Spleen (tissue), 11 donors: ENCODE measurements at regions not wholly inside any gene's neighbourhood (a gene's known extent, or its start where the extent isn't known, plus 50 kb on each side); places are given as distances from the start of the nearest gene placed in this dataset.

Experiments
- DNase-seq: peaks from one replicate; pipeline ENCODE4 v3.0.0-alpha.2; 2020
- H3K27ac ChIP-seq, 8 donors: fragments of 200-600 bp; sonication (generic) in 7 of 8; 1 replicate in 4 of 8; 2 replicates in 4 of 8; pipeline versions ENCODE4 v1.5.0 to v1.8.0; 2016 to 2021; ENCODE audit warnings: inconsistent platforms in 4 of 8, mild to moderate bottlenecking in 4 of 8, moderate library complexity in 1 of 8
- H3K27me3 ChIP-seq, 7 donors: fragments of 200-600 bp; sonication (generic) in 6 of 7; replicated peaks in 1 of 7; 1 replicate in 4 of 7; 2 replicates in 3 of 7; pipeline versions ENCODE4 v1.5.0 to v1.8.0; 2016 to 2021; ENCODE audit warnings: inconsistent platforms in 3 of 7, mild to moderate bottlenecking in 1 of 7
- H3K36me3 ChIP-seq, 6 donors: fragments of 200-600 bp; sonication (generic) in 5 of 6; 1 replicate in 4 of 6; 2 replicates in 2 of 6; pipeline versions ENCODE4 v1.5.0 to v1.8.0; 2016 to 2021; ENCODE audit warnings: inconsistent platforms in 2 of 6
- H3K4me1 ChIP-seq, 6 donors: fragments of 200-600 bp; sonication (generic) in 5 of 6; 1 replicate in 3 of 6; 2 replicates in 3 of 6; pipeline versions ENCODE4 v1.5.0 to v1.8.0; 2016 to 2021; ENCODE audit warnings: inconsistent platforms in 3 of 6
- H3K4me3 ChIP-seq, 8 donors: fragments of 200-600 bp; sonication (generic) in 7 of 8; 1 replicate in 4 of 8; 2 replicates in 4 of 8; pipeline versions ENCODE4 v1.5.0 to v1.8.0; 2016 to 2021; ENCODE audit warnings: inconsistent platforms in 4 of 8, mild to moderate bottlenecking in 4 of 8, moderate library complexity in 2 of 8
- H3K9me3 ChIP-seq, 8 donors: fragments of 200-600 bp; sonication (generic) in 7 of 8; 1 replicate in 4 of 8; 2 replicates in 4 of 8; pipeline versions ENCODE4 v1.5.0 to v1.8.0; 2016 to 2021; ENCODE audit warnings: inconsistent platforms in 4 of 8
- CTCF ChIP-seq, 11 experiments: fragments of 200-600 bp in 7 of 11; fragments of 450-650 bp in 4 of 11; sonication (generic) in 4 of 11; IDR thresholded peaks in 8 of 11; conservative IDR thresholded peaks in 3 of 11; 1 replicate in 7 of 11; 2 replicates in 4 of 11; pipeline versions ENCODE4 v1.4.0 to v1.8.0; 2016 to 2021; ENCODE audit warnings: antibody characterized with exemption in 11 of 11, inconsistent platforms in 4 of 11, mild to moderate bottlenecking in 1 of 11
- POLR2A ChIP-seq, 3 donors: fragments of 450-650 bp; IDR thresholded peaks; one replicate each; pipeline ENCODE4 v1.5.1; 2017; ENCODE audit warnings: antibody characterized with exemption in 3 of 3, mild to moderate bottlenecking in 1 of 3
- POLR2AphosphoS5 ChIP-seq, 3 donors: sonication (generic); formaldehyde crosslinking; IDR thresholded peaks; one replicate each; pipeline ENCODE4 v1.5.1; 2017; ENCODE audit warnings: antibody characterized with exemption in 3 of 3
- WGBS, 5 donors: extraction: QIAGEN DNeasy Blood & Tissue Kit in 3 of 5; methylation state at CpG; one replicate each; pipeline versions ENCODE4 v1.1.5 to v1.1.7; 2013 to 2018; 5-methylcytosine and 5-hydroxymethylcytosine counted together
- intact Hi-C: fragments of 100-400 bp; cut with DNase I; formaldehyde crosslinking; loops from one replicate; pipeline ENCODE4 v1.15.0; 2023; ENCODE audit warnings: low total_unique reads
- donor health status: healthy with polysubstance abuse.
- donor health status: DM: no; HTN: no; CAD: no; lungs with moderate emphysema.
- donor health status: DM: no; HTN: no; CAD: no.
- donor health status: Bipolar disorder and iron deficiency.
- donor health status: healthy.
- donor health status: DM: no; HTN: no; CAD: no.
- donor health status: DM: yes; HTN: yes; CAD: no.

- H3K27ac ChIP-seq, result no peak overlapping the region
Observed at GRCh38 chr20:33916768-33917167, 76.9 kb upstream of the RALY start.

DNA sequence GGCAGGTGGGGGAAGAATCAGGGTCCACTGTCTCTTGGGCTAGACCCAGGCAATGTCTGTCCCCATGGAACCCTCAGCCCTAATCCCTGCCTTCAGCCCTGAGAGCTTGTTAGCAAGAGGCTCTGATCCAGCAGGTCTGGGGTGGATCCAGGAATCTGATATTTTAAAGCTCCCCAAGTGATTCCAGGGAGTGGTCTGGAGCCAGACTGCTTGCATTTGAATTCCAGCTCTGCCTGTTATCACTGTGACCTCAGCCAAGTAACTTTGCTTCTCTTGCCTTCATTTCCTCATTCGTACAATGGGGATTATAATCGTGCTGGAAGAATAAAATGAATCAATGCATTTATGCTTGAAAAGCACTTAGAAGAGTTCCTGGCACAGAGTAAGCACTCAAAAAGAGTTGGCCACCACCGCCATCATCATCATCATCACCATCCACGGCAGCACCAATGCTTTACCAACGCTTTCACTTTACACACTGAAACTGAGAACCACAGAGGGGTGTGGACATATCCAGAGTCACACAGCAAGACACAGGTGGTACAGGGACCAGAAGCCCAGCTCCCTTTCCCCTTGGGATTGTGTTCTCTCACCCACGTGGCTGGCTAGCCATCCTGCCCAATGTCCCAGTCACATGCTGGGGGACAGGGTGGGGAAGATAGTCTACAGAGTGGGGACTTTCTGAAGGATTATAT lies 75.7 kb upstream of the RALY start:
- no peak overlapping the region for H3K4me3 ChIP-seq
- H3K36me3 ChIP-seq, result no peaks in the 10 kb centered on the region
- no peaks in the 10 kb centered on the region for H3K9me3 ChIP-seq
- H3K27me3 ChIP-seq, result no peaks in the 10 kb centered on the region
- TF ChIP-seq POLR2A (IDR thresholded peaks at IDR 0.05) (no peak), POLR2AphosphoS5 (IDR thresholded peaks at IDR 0.05) (no peak), CTCF (IDR thresholded peaks at IDR 0.05 in 8 of 11, conservative IDR thresholded peaks at IDR 0.05 in 3 of 11) (no peak)
- H3K27ac ChIP-seq, result no peak overlapping the region
- intact Hi-C loops, result loop anchor here (10.0 kb wide), 1 partner anchor 157 kb away; no protein-coding TSS in a partner anchor
- H3K4me1 ChIP-seq, result peaks cover 0 to 8% (median 0%) of the 10 kb centered on the region in 6 donors
- 61 to 87% (median 74%) methylated on average over 6 of the region's 6 CpGs for WGBS, 5 donors
- no peak for DNase-seq

More at GRCh38 chr20:33916768-33917167, 76.9 kb upstream of the RALY start:
- WGBS, 5 donors, result 64 to 83% (median 77%) methylated on average over 2 of the region's 2 CpGs
- TF ChIP-seq POLR2AphosphoS5 (IDR thresholded peaks at IDR 0.05) (no peak), CTCF (IDR thresholded peaks at IDR 0.05 in 8 of 11, conservative IDR thresholded peaks at IDR 0.05 in 3 of 11) (no peak), POLR2A (IDR thresholded peaks at IDR 0.05) (no peak)
- intact Hi-C loops, result loop anchor here (10.0 kb wide), 1 partner anchor 158 kb away; no protein-coding TSS in a partner anchor
- no peak overlapping the region for H3K4me3 ChIP-seq
- H3K27me3 ChIP-seq, result no peaks in the 10 kb centered on the region
- no peaks in the 10 kb centered on the region for H3K9me3 ChIP-seq
- H3K36me3 ChIP-seq, result no peaks in the 10 kb centered on the region
- H3K4me1 ChIP-seq, result peaks cover 0 to 8% (median 0%) of the 10 kb centered on the region in 6 donors
- no peak for DNase-seq

DNA sequence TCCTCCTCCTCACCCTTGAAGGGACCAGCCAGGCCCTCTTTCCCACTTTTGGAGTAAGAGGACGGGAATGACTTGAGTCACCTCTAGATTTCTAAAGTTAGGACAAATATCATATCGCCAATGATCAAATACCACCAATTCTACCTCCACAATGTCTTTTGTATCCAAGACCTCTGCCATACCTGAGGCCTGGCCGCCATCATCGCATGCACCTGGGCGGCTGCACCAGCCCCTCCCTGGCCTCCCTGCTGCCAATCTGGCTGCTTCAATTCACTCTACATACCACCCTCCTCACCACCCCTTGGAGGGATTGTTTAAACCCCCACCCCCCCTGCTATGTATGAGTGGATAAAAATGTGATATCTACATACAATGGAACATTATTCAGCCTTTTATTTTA lies 75.0 kb upstream of the RALY start:
- Histone ChIP-seq H3K27me3 (no peaks in the 10 kb centered on the region), H3K9me3 (no peaks in the 10 kb centered on the region), H3K4me1 (peaks cover 0 to 8% (median 0%) of the 10 kb centered on the region in 6 donors), H3K4me3 (no peak overlapping the region), H3K27ac (no peak overlapping the region), H3K36me3 (no peaks in the 10 kb centered on the region)
- no peak for DNase-seq
- TF ChIP-seq POLR2AphosphoS5 (IDR thresholded peaks at IDR 0.05), result no peak
- TF ChIP-seq CTCF (IDR thresholded peaks at IDR 0.05 in 8 of 11, conservative IDR thresholded peaks at IDR 0.05 in 3 of 11), result no peak
- no peak for TF ChIP-seq POLR2A (IDR thresholded peaks at IDR 0.05)
- WGBS, 5 donors, result 85 to 96% (median 94%) methylated on average over 5 of the region's 5 CpGs
- intact Hi-C loops, result loop anchor here (10.0 kb wide), 1 partner anchor 156 kb away; no protein-coding TSS in a partner anchor

DNA sequence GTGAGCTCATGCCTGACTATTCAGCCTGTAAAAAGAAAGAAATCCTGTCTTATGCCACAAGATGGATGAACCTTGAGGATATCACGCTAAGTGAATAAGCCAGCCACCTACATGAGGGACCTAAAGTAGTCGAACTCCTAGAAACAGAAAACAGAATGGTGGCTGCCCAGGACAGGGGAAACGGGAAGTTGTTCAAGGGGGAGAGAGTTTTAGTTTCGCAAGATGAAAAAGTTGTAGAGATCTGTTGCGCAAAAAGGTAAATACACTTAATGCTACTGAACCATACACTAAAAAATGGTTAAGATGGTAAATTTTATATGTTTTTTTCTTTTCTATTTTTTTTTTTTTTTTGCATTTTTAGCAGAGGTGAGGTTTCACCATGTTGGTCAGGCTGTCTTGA lies 74.1 kb upstream of the RALY start:
- Histone ChIP-seq H3K4me3 (no peak overlapping the region), H3K9me3 (no peaks in the 10 kb centered on the region), H3K27ac (no peak overlapping the region), H3K27me3 (no peaks in the 10 kb centered on the region), H3K4me1 (peaks cover 0 to 8% (median 0%) of the 10 kb centered on the region in 6 donors), H3K36me3 (no peaks in the 10 kb centered on the region)
- TF ChIP-seq CTCF (IDR thresholded peaks at IDR 0.05 in 8 of 11, conservative IDR thresholded peaks at IDR 0.05 in 3 of 11) (no peak), POLR2AphosphoS5 (IDR thresholded peaks at IDR 0.05) (no peak), POLR2A (IDR thresholded peaks at IDR 0.05) (no peak)
- DNase-seq, result no peak
- WGBS, 5 donors, result 44 to 59% (median 49%) methylated on average over 5 of the region's 5 CpGs
- intact Hi-C loops, result loop anchor here (10.0 kb wide), 1 partner anchor 155 kb away; no protein-coding TSS in a partner anchor
